COLO668 (cell line): ENCODE measurements at regions not wholly inside any gene's neighbourhood (a gene's known extent, or its start where the extent isn't known, plus 50 kb on each side); places are given as distances from the start of the nearest gene placed in this dataset.

Experiments
- DNase-seq: peaks from one replicate; lab custom pipeline; 2025; ENCODE audit not compliant: unreplicated experiment; lab: John Stamatoyannopoulos, UW

DNA sequence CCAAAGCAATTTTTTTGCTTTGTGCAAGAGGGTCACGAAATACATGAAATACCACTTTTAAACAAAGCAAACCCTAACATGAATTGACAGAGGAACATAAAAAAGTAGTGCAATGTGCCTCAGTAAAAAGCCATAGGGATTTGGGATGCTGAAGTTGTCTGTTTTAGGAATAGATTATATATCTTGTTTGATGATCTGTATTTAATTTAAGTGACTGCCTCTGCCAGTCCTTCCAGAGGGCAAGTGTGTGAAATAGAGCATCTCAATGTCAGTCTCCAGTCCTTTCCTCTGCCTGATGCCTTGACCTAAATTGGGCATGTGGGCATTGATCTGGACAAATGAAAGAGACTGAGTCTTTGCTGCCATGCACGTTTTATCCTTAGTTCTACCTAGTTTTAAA is 222.8 kb downstream of the PTPRC start:
- no peak for DNase-seq

DNA sequence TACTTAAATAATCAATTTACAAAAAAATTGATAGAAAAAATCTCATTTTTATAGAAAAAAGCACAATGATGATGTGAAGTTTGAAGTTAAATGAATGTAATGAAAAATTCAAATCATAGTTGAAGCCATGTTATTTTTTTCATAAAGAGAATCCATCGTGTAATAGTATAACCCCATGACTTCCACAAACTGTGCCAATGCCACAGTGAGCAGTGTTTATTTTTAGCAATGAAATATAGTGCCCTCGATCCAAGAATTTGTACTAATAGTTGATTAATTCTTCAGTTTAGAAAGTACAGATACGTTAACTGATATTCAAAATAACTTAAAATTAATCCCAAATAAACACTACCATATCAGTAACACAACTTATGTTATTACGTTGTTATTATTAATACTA is 225.9 kb downstream of the PTPRC start:
- DNase-seq: no peak

DNA sequence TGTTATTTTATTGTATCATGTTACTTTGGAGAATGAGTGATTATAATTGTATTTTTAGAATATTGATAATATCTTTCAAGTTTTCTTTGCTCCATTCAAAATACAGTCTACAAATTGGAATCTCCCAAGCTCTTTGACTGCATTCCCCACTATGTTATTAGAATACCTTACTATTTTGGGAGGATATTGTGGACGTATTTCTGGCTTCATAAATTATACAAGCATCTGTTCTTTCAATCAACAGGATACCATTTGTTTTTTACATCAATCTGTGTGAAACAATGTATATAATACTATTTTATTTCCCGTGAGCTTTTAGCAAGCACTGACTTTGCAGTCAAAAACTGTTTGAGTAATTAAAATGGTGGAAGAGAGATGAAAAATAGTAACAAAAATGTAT is 226.5 kb downstream of the PTPRC start:
- no peak for DNase-seq

DNA sequence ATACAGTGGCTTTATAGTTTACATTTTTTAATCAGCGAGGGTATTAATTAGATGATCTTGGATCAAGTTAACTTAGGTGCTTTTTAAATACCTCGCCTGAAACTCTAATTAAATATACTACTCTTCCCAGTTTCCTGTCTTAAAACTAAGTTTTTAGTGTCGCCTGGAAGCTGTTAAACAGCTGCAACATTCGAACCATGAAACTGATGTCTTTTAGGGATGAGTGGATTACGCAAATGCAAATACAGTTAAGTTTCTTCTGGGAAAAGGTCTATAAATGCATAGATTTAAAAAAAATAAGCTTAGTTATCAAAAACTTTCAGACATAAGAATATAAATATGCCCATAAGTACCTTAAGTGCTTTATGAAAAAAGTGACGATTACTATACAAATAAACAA is 228.3 kb downstream of the PTPRC start:
- no peak for DNase-seq

DNA sequence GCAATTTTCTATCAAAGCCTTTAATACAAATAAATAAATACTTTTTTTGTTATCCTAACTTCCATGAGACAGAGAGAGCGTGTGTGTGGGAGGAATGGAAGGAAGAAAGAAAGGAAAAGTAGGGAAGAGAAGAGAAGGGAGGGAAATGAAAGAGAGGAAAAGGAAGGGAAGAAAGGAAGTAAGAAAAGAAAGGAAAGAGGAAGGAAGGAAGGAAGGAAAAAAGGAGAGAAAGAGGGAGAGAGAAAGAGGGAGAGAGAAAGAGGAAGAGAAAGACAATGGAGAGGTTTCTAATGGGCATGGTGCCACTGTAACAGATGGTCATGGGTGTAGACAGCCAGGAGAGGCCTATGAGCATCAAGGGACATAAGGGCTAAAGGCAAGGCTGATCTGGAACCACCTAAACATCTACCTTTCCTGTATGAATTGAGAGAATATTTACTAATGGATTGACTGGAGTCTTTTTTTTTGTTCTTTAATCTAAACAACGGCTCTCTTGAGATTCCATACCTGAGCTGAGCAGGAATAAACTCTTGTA is 234.9 kb downstream of the PTPRC start:
- no peak for DNase-seq

DNA sequence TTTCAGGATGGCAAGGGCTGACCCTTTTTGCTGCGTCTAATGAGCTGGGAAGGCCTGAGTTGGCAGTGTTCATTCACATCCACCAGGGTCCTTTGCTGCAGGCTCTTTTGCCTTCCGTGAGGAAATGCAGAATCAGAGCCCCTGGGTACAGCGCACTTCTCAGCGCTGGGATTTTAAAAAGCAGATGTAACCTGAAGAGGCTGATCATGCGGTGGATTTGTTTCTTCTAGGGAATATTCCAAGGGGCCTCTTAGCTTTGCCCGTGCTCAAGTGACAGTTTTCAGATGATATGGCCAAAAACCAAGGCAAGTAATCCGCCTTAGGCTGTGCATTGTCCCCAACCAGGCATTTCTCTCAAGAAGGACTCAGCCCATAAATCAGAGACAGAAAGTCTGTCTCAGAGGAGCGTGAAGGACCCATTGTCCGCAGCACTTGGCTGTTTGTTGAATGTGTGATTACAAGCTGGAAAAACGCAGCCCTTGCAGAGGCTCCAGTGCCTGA is 237.6 kb downstream of the PTPRC start:
- no peak for DNase-seq

DNA sequence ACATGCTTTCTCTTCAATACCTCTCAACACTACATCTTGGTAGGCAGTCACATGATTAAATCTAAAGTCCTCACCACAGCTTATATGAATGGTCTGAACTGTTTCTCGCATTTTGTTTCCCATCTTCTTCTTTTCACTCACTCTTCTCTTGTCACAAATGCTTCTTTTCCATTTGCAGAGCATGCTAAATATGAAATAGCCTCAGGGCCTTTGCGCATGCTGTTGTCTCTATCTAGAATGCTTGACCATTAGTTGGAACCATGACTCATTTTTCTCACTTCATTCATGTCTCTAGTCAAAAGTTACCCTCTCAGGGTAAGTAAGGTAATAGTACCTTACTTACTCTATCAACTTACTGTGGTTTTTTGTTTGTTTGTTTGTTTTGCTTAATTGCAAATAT is 239.7 kb downstream of the PTPRC start:
- no peak for DNase-seq

DNA sequence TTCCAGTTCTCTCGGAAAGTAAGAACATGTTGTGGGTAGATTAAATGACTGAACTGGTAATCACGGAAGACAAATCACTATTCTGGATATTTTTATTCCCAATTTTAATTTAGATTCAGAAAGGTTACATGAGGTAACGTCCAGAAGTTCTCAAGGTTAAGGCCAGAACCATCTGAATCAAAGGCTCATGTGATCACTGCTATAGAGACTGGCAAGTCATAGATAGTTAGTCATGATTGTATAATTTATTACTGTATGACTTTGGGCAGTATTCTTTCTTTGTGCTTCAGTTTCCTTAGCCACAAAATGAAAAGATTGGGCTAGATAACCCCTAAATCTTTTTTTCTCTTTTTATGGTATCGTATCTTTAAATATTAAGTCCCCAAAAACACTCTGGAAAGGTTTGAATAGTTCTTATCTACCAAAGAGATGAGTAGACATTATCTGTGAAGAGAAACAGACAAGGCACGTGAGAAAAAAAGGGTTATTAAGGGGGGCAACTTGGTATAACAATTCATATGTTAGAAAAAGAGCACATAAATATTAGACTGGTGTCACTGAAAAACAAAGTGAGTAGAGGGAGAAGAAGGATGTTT is 241.0 kb downstream of the PTPRC start:
- DNase-seq: no peak

DNA sequence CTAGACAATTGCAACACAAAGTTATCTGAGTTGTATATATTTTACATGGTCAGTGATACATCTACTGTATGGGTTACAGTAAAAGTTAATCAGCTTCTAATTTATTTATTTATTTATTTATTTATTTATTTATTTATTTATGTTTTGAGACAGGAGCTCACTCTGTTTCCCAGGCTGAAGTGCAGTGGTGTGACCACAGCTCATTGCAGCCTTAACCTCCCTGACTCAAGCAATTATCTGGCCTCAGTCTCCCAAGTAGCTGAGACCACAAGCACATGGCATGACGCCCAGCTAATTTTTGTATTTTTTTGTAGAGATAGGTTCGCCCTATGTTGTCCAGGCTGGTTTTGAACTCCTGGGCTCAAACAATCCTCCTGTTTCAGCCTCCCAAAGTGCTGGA is 241.6 kb downstream of the PTPRC start:
- DNase-seq: no peak

DNA sequence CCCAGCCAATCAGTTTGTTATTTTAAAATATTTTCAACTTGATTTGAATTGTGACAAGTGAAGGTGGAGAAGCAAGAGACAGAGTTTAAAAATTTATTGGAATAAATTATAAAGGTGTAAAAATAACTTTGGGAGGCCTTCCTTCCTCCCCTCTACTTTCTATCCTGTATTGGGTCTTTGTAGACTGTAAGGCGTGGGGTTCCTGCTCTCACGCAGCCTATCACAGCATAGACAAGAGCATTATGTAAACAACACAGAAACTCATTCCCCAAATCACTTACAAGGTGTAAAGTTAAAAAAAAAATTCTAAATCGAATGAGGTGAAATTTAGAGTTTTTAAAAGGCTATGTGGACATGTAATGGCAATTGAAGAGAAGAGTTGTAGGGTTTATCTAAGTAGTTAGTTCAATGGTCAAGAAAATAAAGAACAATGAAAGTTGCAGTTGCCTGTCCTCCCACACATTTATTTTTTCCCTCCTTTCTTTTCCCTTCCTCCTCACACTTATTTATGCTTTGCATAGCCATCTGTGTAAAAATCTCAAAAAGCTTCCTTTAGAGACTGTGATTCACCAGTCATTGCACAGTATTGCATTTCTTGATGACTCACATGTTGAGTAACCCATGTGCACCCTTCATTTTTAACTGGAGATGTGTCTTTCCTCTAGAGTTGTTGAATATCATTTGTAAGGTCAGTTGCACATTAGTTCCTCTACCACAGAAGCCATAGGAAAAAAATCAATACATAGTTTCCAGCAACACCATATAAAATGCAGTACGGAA is 242.2 kb downstream of the PTPRC start:
- no peak for DNase-seq

DNA sequence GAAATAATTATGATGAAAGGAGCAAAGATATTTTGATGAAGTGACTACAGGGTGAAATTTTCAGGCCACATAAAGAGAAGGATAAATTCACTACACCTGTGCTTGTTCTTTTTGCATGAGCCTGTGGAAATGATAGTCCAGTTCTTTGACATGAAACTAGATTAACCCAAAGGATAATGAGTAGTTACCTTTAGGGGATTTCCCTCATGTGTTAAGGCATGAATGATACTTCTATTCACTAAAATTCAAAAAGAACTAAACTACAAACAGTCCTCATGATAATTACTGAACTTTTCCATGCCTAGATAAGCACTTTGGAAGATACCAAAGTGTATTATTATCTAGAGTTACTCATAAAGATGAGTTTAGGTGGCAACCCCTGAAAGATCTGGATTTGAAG is 244.3 kb downstream of the PTPRC start:
- no peak for DNase-seq

DNA sequence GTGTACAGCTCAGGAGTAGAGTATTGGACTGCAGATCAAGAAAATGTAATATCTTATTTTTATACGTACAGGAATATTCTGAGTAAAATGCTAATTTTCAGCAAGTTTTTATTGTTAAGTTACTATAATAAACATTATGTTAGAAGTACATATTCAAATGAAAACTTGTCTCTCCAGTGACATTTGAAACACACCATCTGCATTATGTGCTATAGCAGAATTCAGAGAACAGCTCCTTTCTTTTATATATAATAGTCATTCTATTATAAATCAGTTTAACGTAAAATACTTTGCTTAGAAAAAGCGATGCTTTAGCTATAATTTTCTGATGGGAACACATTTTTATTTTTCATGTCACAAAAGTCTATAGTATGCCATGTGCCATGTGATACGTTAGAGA is 249.0 kb downstream of the PTPRC start:
- DNase-seq: no peak

DNA sequence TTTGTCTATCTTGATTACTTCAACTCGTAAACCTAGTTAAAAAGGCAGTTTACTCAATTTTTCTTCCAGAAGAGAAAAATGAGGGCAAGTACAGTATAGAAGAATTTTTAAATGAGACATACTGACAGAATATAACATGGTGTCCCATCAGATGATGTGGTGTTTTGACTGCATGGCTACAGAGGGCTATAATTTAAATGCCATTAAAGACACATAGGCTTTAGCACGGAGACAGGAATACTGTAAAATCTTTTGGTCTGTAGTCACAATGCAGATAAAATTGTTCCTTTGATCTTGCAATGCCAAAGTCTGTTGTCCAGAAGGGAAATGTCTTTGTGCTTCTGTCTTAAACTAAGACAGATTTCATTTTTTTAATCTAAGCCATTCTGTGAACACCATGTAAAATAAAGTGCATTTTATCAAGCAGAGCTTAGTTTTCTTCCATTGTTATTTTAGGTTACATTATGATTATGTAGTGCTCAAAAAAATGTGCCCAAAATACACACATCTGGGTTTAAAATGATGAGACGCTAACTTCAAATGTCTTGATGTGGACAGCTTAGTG is 249.6 kb downstream of the PTPRC start:
- DNase-seq: no peak

DNA sequence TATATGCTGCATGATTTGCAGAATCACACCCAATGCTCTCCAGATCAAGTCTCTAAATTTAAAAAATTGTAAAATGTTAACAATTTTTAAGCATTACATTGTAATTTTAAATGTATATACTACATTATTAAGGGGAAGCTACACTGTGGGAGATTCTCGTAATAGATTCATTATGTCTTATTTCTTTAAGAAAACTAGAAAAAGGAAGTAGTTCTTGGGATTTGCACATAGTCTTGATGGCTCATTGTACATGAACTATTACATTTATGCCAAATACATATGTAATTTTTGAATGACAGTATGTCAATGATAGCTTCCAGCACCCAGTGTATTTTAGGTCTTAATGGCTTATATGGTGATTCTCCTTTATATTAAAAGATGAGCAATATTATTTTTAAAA is 250.3 kb downstream of the PTPRC start:
- no peak for DNase-seq

DNA sequence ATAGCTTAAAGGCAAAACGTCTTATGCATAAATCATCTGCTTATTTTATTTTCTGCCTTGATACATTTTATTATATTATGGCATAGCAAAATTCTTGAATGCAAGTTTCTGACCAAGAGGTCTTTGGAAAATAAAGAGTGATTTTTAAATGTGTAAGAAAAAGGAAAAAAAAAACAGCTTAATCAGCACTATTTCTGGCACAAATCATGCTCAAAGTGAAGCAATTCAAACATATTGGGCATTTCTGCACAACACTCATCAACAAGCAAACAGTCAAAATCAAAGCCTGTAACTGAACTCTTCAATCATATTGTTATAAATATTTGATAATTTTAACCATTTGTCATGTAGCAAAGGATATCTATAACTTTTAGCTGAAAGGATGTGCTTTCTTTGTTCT is 250.9 kb downstream of the PTPRC start:
- DNase-seq: no peak

DNA sequence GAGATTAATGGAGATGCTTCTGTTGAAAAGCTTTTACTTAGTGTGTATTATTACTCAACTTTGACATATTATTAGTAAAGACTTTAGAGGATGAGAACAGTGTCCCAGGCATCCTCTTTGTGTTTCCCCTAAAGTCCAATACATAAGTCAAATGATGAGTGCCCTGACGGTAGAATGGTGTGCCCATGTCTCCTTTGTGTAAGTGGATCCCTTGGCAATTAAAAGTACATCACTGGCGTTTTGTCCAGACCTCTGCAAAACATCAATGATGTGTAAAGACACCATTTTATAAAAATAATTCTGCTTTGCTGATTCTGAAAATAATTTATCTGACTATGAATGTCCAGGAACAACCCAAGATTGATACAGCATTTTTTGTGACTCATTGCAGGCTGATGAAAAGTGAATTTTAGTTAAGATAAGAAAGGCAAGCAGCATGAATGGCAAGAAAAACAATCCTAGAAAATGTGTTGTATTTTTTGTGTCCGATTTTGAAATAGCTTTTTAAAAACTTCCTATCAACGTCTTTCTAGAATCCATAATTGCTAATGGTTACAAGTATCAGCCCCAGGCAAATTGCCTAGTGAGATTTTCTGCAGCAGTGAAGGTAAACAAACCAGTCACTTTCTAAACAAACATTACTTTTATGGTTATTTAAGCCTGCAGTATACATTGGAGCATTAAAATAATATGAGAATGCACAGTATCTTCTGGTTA is 251.5 kb downstream of the PTPRC start:
- DNase-seq: peak; percentile 28

DNA sequence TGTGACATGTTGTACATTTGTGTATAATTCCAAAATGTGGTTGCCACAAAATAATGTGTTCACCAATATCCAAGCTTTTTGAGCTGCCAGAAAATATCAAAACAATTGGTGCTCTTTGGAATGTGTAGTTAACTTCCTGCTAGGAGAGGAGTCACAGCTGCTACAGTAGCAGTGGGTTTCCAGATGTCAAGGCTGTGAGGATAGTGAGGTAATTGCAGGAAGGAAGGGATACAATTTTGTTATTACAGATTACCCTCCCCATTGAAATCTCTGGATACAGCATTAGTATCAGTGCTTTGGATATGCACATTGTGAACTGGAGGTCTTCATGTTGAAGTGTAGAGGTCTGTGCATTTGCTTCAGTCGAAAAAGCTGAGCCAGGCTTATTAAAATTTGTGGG is 253.2 kb downstream of the PTPRC start:
- DNase-seq: no peak

DNA sequence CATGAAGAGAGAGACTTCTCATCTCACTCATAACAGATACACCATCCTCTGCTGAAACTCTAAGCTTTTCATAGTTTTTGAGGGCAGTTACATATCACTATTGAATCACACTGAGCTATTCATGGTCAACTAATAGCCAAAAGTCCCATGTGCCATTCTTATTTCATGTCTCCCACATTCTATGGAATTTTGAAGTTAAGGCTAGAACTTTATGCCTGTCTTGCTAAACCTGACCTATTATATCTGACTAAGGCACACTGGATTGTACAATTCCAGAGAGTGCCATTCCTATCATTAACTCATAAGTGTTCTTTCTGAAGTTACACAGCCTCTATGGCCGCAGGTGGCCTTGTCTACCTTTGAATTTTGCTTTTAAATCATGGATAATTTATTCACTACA is 254.3 kb downstream of the PTPRC start:
- no peak for DNase-seq

DNA sequence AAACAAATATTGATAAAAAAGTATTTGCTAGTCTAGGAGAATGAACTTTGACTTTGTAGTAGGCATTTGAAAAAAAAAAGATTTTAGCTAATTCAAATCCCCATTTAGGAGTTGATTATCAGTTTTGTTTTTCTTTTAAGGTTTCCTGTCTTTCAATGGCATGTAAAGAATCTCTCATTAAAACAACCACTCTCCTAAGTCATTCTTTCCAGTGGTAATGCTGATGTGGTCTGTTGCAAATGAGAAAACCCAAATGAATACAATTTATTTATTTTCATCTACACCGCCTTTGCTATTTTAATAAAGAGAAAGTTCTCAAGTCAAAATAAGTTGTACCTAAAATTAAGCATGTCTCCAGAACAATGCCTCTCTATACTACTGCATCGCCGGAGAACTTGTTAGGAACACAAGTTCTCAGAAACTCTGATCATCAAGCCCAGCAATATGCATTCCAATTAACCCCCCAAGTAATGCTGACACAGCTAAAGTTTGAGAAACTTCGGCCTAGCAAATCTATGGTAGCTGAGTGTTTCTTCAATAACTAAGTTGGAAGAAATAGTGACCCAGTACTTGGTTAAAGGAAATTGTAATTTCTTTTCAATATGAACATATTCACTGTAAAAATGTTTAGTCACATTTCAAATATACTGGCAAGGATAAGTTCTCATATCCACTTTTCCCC is 255.1 kb downstream of the PTPRC start:
- no peak for DNase-seq

DNA sequence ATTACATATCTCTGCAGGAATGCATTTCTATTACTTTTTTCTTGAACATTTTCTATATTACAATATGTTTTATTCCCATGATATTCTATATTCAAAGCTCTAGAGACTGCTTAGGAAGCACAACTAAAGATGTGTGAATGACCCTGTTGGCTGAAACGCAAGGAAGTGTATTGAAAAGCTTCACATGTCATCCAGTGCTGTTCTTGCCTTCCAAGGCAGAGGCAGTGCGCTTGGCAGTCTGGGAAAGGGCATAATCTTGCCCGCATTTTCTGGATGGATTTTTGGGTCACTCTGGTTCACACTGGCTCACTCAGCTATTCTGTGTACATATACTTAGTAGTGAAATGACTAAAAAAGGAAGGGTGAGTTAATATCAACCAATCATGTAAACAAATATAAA is 262.4 kb downstream of the PTPRC start:
- no peak for DNase-seq

DNA sequence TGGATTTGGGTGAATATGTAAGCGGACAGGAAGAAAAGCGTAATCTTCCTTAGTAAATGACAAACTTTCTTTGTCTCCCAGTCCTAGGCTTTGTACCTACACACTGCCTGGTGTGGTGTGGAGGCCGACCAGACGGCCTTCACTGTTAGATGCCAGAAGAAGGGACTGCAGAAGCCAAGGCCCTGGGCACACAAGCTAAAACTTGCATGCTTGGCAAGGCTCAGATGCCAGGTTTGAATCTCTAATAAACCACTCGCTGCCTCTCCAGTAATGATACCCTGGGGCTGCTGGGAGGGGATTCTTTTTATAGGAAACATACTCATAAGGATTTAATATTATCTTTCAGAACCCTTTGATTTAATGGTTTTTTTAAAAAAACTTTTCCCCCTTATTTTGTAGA is 263.8 kb downstream of the PTPRC start:
- DNase-seq: no peak
